Fibroblast of lung (primary cell): ENCODE measurements at regions not wholly inside any gene's neighbourhood (a gene's known extent, or its start where the extent isn't known, plus 50 kb on each side); places are given as distances from the start of the nearest gene placed in this dataset.

ENCODE experiments used
- EZH2 ChIP-seq: IDR thresholded peaks from 2 replicates; pipeline ENCODE4 v1.5.1; 2012; ENCODE audit warnings: low read length, control low read depth, mild to moderate bottlenecking; ENCODE audit errors: missing control alignments
- TF ChIP-seq, protein P1 (sequence below), 2 donors: IDR thresholded peaks in 1 of 2; conservative IDR thresholded peaks in 1 of 2; 1 replicate in 1 of 2; 2 replicates in 1 of 2; pipeline ENCODE4 v1.5.1; 2011 to 2012; ENCODE audit warnings: low read length in 2 of 2, control low read depth in 1 of 2, inconsistent platforms in 1 of 2, low read depth in 1 of 2, mild to moderate bottlenecking in 1 of 2

- TF ChIP-seq, protein P1, sequence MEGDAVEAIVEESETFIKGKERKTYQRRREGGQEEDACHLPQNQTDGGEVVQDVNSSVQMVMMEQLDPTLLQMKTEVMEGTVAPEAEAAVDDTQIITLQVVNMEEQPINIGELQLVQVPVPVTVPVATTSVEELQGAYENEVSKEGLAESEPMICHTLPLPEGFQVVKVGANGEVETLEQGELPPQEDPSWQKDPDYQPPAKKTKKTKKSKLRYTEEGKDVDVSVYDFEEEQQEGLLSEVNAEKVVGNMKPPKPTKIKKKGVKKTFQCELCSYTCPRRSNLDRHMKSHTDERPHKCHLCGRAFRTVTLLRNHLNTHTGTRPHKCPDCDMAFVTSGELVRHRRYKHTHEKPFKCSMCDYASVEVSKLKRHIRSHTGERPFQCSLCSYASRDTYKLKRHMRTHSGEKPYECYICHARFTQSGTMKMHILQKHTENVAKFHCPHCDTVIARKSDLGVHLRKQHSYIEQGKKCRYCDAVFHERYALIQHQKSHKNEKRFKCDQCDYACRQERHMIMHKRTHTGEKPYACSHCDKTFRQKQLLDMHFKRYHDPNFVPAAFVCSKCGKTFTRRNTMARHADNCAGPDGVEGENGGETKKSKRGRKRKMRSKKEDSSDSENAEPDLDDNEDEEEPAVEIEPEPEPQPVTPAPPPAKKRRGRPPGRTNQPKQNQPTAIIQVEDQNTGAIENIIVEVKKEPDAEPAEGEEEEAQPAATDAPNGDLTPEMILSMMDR (conservative IDR thresholded peaks at IDR 0.05 in 1 of 2, IDR thresholded peaks at IDR 0.05 in 1 of 2; ENCODE audit: low read depth in 1 of 2, low read length in 2 of 2), result no peak
- no peak for TF ChIP-seq EZH2
Measured at GRCh38 chr1:4585216-4585615, 69.2 kb upstream of the AJAP1 start.
